NCI-H146 treated with DMSO at 0.1 percent for 48 hours (cell line): ENCODE measurements at regions not wholly inside any gene's neighbourhood (a gene's known extent, or its start where the extent isn't known, plus 50 kb on each side); places are given as distances from the start of the nearest gene placed in this dataset.
A peak's percentile ranks its signal among the peaks of the same experiment; 100 is the strongest.

Source experiments
- DNase-seq: peaks from one replicate; lab custom pipeline; 2025; ENCODE audit not compliant: unreplicated experiment; lab: John Stamatoyannopoulos, UW

DNA sequence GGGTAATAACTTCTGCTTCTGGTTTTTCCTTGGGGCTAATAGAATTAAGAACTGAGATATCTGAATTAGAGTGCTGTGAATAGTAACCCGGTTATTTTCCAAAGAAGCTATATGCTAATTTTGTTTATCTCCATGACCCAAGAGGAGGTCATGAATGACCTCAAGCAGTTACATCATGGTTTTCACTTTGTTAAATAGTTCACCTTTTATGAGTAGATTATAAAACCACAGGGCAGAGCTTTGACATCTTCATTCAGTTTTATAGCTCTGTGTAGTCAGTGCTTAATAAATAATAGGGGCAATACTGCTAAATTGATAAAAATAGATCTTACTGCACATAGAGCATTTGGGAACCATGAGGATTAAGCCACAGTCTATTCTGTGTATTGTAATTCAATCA is 462.2 kb downstream of the LRIG3 start:
- DNase-seq, result no peak

DNA sequence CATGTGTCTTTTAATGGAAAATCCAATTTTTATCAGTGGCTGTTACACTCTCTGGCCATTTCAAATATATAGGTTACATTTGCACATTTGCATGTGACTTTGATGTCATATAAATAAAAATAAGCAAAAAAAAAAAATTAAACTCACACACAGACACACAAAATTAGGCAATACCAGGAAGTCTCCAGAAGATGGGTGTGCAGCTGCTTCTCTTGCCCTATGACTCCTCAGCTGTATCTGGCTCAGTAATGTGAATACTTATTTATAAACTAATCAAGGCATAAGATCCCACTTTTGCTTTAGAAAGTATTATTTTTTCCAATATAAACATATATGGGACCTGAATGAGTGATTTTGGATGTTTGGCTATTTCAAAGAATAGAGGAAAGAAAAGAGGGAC is 461.1 kb downstream of the LRIG3 start:
- no peak for DNase-seq

DNA sequence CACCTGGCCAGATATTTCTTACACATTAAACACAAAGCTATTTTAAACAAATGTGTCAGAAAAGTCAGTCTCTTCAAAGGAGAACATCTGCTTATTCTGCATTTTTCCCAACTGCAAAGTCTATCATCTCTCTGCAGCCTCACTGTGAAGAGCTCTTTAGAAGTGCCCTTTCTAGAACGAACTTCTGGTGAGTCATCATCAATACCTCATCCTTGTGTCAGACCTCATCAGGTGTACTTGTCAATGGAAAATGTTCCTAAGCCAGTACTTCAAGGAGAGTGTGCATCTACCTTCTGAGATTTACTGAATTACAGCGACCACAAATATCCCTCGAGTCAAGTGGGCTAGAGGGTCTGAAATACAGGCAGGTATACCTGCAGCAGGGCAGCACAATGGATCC is 457.3 kb downstream of the LRIG3 start:
- DNase-seq, result no peak

DNA sequence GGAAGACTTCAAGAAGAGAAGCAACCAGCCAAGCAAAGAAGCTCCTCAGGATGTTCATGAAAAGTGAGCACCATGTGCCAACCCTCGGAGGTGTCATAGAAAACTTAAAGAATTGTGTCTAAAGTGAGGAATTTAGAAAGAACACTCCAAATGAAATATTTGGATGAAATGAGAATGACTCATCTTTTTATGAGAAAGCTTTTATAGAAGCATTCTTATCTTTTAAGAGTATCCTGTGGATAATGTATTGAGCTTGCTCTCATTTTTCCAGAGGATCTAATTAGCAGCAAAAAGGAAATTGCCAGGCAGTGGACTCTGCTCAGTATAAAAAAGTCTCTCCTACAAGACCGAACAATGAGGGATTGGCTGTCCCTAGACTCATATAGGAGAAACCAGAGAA is 454.9 kb downstream of the LRIG3 start:
- no peak for DNase-seq

DNA sequence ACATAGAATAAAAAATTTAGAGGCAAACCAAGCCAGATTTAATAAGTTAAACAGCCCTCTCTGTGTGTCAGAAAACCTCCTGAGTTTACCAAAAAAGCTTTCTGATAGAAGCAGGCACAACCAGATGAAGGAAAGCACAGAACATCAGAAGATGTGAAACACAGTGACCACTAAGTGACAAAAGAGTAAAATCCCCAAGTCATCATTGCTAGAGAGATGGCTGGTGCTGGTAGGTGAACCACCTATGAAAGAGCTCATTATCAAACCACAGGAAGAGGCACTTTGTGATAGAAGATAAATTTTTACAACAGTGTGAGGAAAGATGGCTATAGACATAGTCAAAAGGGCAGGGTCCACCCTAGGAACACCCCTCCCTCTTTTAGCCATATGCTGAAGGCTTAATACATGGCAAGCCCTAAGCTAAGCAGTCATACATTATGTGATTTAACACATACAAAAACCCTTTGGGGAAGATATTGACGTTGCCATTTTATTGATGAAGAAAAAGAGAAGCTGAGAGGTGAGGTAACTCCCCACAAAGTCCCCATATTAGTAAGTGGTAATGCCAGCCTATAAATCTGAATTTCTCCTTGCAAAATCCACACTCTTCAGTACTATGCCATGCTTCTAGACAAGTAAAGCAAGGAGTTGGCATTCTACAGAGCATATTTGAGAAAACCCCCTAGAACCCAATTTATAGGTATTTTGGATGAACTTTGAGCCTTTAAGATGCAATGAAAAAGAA is 449.9 kb downstream of the LRIG3 start:
- DNase-seq, result no peak

DNA sequence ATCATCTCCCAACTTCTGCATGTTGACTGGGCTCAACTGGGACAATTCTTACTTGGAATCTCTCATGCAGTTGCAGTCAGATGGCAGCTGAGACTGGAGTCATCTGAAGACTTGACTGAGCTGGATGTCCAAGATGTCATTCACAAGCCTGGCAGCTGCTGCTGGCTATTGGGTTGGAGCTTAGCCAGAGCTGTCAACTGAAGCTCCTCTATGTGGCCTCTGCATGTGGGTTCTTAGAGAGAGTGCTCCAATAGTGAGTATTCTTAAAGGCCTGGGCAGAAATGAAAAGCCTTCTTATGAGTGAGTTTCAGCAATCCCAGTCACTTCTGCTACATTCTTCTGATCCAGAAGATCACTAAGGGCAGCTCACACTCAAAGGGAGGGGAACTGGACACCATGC is 440.9 kb downstream of the LRIG3 start:
- DNase-seq, result no peak

DNA sequence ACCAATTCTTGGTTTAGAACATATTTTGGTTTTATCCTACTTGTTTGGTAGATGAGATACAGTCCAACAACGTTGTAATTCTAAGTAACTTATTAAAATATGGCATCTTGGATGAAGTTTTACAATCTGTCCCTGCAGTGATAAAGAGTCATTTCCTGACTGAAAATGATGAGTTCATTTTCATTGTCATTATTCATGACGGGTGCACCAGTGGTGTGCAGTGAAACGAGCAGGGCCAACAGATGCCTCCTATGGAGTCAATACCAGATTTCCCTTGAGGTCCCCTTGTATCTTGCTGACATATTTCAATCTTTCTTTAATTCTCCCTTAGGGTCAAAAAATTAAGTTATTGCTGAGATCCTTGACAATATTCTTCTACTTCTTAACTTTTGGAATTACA is 438.5 kb downstream of the LRIG3 start:
- no peak for DNase-seq

DNA sequence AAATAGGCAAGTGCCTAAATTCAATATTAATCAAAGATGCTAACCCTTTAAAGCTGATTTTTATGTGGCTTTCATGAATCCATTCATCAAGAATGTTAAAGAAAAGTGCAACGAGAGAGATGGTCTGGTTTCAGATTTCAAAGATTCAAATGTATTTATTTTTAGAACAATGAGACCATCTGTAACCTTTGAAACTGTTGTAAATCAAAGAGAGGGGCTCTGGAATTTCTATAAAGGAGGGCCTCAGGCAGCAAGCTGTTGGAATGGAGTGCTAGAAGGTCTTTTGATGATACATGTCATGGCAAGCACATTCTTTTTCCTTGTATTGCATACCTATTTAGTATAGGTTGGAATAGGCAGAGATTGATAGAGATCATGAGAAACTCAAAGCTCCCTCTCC is 433.0 kb downstream of the LRIG3 start:
- no peak for DNase-seq

DNA sequence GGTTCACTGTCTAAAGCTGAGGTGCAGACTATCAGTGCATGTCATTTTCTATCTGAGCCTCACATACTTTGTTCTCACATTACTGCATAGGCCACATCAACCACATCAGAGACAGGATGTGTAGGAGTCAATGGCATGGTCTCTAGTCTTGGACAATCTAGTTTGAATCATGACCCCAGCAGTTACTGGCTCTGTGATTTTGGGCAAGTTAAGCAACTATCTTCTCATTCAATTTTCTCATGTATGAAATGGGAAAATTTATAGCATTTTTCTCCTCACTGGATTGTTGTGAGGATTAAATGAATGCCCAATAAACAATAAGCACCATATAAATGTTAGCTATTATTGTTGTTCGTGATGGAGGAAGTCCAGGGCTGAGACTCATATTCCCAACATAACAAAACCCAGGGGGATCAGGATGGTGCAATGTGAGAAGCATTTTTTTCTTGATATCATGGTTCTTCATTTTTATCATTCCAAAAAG is 432.6 kb downstream of the LRIG3 start:
- DNase-seq, result no peak

DNA sequence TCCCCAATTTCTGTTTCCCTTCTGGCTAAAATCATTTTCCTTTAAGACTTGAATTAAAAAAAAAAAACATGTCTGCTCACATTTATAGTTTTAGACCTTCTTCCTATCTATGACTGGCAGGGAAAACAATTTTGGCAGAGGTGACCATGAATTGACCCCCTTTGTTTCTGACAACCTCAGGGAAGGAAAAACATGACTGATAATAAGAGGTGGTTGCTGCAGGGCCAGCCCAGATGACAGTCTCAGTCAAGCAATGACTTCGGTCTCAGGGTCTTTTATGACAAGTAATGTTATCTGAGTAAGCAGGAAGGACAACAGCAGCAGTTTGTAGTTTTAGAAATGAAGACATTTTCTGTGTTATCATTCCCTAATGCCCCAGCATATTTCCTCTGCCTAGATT is 430.9 kb downstream of the LRIG3 start:
- DNase-seq, result no peak

DNA sequence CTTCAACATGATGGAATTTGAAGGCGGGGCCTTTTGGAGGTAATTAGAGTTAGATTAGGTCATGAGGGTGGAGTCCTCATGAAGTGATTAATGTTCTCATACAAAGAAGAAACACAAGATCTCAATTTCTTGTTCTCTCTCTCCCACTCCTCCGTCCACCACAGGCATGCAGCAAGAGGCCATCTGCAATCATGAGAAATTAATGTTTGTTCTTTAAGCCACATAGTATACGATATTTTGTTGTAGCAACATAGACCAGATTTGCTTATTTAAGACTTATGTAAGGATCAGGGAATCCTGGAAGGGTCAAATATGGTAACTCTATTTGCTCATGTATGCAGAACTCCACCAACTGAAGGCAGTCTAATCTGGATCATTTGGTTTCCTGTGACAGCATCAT is 429.0 kb downstream of the LRIG3 start:
- no peak for DNase-seq

DNA sequence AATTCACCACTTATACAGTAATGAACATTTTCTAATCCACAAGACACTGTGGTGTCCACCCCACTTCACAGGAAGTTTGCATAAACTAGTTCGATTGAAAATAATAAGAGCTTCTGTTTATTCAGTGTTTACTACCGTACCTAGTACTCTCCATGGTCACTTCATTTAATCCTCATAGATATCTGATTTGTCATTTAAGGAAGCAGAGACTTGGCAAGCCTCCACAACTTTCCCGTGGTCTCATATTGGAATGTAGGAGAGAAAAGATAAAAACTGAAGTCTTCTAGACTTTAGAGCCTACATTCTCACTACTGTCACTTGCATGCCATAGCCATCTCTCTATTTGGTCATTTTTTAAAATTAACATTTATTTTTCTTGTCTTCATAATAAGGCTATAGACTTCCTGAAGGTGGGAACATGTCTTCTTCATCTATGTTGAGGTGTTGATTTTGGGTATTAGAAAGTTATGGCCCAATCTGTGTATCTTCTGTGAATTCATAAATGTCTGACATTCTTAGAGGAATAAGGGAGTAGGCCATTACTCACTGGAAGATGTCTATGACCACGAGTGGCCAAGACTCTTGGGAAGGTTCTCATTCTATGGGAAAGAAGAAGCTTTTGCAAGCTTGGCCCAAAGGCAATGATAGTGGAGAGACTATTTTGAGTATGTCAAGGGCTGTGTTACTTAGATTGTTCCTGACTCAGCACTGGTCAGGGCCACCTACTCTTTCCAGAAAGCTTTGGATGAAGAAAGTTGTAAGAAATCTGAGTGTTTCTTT is 423.7 kb downstream of the LRIG3 start:
- no peak for DNase-seq

DNA sequence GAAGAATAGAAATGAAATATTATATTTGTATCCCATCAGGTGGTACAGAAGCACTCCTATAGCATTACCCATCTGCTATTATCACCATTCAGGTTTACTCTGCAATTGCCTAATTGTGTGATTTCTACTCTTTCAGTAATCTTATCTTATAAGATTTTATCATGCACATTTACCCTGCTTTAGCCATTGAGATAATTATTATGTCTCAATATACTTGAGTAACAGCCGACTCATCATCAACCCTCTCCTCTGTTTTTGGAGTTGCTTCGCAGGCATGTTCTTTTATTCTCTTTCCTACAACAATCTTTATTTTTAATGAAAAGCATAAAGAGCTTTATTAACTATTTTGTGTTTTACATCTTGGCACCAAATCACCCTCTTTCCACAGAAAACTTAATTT is 419.9 kb downstream of the LRIG3 start:
- DNase-seq, result peak; percentile 63

DNA sequence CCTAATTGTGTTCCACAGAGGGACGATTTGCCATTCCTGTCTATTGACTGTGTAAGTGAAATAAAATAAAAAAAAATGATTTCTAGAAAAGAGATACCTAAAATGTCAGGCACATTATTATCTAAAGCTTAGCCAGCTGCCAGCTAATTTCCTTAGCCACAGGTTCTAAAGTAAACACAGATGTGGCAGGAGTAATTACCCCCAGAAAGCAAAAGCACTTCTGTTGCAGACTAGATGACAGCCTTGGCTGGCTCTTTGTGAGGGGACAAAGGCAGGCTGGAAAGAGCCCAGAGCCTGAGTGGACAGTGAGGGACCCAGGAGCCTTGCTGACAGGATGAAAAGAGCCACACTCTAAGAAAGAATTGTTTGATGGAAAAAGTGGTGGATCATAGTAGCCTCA is 418.1 kb downstream of the LRIG3 start:
- peak; percentile 98 for DNase-seq

DNA sequence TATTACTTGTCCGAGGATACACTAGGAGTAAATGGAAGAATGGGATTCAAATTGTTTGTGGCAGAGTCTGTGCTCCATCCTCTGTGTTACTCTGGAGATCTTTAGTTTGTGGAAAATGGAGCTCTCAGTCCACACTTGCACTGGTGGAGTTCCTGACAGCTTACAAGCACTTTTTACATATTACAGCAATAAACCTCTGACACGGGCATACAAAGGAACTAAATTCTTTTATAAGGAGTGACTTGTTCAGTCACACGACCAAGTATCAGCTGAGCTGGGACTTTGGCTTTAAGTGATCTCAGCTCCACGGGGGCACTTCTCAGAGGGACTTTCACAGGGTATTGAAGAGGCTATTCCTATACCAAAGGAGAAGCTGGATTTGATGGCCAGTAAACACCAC is 417.5 kb downstream of the LRIG3 start:
- DNase-seq, result peak; percentile 67

DNA sequence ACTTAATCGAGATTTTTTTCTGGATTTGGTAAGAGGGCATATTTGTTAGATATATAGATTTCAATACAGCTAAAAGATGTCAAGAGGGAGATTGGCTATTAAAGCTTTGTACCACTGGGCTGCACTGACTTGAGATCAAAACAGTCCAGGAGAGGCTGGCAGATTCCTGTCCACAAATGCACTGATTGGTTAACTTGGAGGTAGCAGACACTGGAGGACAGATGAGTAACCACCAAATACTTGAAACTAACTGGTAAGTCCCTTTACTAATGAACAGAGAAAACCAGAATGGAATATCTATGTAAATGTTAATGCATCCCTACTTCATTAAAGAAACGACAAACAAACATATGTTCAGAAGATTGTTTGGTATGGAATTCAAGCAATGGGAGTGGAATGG is 416.6 kb downstream of the LRIG3 start:
- DNase-seq, result peak; percentile 60

DNA sequence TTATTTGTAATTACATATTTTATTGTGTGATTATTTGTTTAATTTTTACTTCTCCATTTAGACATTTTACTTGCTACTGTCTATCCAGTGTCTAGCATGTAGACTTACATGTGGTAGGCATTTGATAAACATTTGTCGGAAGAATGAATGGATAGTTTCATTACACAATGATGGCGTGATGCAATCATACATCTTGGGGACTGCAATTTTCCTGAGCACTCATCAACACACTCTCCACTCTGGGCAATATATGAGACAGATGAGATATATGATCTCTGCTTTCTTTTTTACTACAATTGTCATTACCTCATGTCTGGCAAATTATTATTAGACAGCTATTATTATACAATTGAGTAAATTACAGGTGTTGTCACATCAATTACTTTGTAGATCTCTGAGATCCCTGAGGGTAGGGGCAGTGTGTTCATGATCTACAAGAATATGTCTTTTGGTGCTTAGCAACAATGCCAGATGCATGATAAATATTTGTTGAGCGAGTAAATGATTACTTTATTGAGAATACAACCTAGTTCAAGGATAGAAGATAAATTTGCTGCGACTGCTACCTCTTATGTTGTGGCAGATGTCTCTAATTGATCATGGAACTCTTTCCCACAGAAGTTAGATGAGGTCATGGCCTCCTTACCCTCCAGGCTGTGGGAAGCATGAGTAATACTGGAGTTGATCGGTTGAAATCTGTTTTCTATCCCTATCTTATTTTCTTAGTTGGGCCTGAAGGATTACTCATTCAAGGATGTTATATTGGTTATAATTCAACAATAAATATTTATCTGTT is 416.0 kb downstream of the LRIG3 start:
- peak; percentile 100 for DNase-seq

DNA sequence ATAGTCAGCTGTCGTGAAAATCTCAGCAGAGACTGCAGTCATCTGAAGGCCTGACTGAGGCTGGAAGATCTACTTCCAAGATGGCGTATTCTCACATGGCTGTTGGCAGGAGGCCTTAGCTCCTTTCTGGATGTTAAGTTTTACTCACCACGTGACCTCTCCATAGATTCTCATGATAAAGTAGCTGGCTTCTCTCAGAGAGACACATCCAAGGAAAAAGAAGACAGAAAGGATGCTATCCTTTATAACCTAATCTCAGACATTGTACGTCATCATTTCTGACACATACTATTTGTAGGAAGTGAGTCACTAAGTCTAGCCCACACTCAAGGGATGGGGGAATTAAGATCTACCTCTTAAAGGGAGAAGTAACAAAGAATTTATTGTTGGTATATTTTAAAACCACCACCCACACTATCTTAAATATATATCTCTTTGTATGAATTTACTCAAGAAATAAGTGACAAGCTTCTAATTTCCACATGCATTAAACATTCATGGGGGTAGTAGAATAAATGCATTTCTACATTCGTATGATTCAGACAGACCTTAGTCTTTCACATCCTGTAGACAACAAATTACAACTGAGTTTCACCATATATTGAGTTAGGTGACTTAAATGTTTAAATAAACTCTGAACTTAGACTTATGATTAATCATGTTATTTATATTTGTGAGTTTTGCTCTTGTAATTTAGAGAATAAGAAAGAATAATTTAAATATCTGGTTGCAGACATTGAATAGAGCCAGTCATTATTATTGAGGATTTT is 411.0 kb downstream of the LRIG3 start:
- no peak for DNase-seq

DNA sequence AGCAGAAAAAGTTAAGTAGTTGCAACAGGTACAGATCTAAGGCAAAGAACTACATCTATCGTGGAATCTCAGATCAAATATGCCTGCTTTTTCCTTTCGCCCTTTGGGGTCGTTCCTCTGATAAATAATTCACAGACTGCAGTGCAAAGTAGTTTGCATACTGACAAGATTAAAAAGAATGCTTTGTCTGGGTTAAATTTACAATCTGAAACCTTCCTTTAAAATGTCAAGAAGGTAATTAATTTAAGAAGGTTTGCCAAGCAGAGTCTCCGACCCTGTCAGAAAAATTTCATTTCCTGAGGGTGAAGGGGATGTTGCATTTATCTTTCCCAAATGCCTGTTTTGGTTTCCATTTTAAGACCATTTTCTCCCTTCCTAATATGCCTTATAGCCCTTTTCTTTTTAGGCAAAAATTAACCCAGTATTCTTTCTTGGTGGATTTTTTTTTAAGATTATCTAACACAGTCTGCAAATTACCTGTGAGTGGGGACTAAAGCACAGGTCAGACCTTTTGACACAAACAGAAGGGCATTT is 406.9 kb downstream of the LRIG3 start:
- no peak for DNase-seq

DNA sequence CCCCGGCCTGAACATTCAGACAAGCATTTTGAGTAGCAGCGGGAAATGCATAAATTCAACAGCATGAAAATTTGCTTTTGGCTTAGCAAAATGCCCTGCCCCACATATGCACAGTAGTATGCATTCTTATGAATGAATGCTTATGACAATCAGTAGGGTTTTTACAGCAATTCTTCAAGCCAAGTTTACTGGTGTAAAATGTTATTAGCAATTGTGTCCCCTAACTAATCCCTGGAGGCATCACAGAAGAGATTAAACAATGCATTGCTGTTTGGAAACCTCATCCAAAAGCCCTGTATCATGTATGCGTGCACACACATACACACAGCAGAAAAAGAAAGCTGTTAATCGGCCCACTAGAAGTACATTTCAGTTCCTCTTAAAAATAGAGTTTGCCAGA is 406.5 kb downstream of the LRIG3 start:
- no peak for DNase-seq

DNA sequence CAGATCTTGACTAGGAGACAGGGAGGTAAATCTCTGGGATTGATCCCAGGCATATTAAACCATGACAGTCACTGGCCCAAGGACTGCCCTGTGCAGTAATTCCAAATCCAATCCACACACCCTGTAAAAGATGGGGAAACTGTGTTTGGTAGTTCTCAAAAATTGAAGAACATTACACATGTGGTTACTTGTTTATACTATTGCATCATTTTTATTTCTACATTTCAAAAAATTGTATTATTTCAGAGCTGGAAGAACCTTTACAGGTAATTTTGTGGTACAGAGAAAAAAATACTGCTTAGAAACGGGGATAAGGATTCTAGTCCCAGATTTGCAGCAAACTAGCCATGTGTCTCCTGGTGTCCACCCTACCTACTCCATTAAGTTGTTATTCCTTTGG is 400.5 kb downstream of the LRIG3 start:
- no peak for DNase-seq
